SU-DHL-6 (cell line): ENCODE measurements at regions not wholly inside any gene's neighbourhood (a gene's known extent, or its start where the extent isn't known, plus 50 kb on each side); places are given as distances from the start of the nearest gene placed in this dataset.

Experiments used
- CTCF ChIP-seq: fragments of 200-600 bp; sonication (generic); IDR thresholded peaks from one replicate; pipeline ENCODE4 v1.5.1; 2017; ENCODE audit warnings: antibody characterized with exemption, mild to moderate bottlenecking, low read length, moderate library complexity; ENCODE audit not compliant: insufficient read depth, poor library complexity, severe bottlenecking
- EZH2phosphoT487 ChIP-seq: fragments of 200-600 bp; sonication (generic), shearing (Covaris generic); conservative IDR thresholded peaks from 2 replicates; pipeline ENCODE4 v1.6.1; 2018; ENCODE audit warnings: mild to moderate bottlenecking, antibody characterized with exemption, low read length, moderate library complexity, mixed read lengths

- TF ChIP-seq CTCF (no peak), EZH2phosphoT487 (no peak)
Measured at GRCh38 chr3:28122227-28122626, 119.2 kb upstream of the CMC1 start.
